PC-3 (cell line): ENCODE measurements at regions not wholly inside any gene's neighbourhood (a gene's known extent, or its start where the extent isn't known, plus 50 kb on each side); places are given as distances from the start of the nearest gene placed in this dataset.

Experiments
- ATAC-seq: fragments of 200-7000 bp; cut with Tn5 transposase; 2 replicates; pipeline ENCODE4 v1.9.1; 2020; ENCODE audit warnings: mild to moderate bottlenecking, moderate library complexity
- BruUV-seq: library from RNA; stranded (reverse); fragments of 400-500 nt; replicated peaks from 2 replicates; lab custom pipeline; 2021; lab: Mats Ljungman, UMichigan
- CTCF ChIA-PET: fragments of 300-600 bp; sonication (Branson Sonifier 250); formaldehyde crosslinking; loops from one replicate; lab custom pipeline; 2022; ENCODE audit warnings: antibody characterized with exemption; lab: Charles Lee
- POLR2A ChIA-PET: fragments of 300-600 bp; sonication (Branson Sonifier 250); formaldehyde crosslinking; loops from one replicate; lab custom pipeline; 2022; ENCODE audit warnings: antibody characterized with exemption; ENCODE audit not compliant: unreplicated experiment; lab: Charles Lee
- DNase-seq: peaks from one replicate; pipeline ENCODE4 v3.0.0-alpha.2; 2015
- H2AFZ ChIP-seq: fragments of 300-600 bp; sonication (generic); 2 replicates; pipeline ENCODE4 v1.6.0; 2016; ENCODE audit warnings: antibody characterized with exemption, low read length
- H3F3A ChIP-seq: fragments of 300-600 bp; sonication (generic); one replicate; pipeline ENCODE4 v1.6.0; 2017; ENCODE audit warnings: antibody characterized with exemption, low read length, control low read depth, mild to moderate bottlenecking; ENCODE audit not compliant: unreplicated experiment
- H3K27ac ChIP-seq: fragments of 300-600 bp; sonication (generic); 2 replicates; pipeline ENCODE4 v1.5.1; 2016; ENCODE audit warnings: mild to moderate bottlenecking, low read length
- H3K27me3 ChIP-seq: fragments of 300-600 bp; sonication (generic); 2 replicates; pipeline ENCODE4 v1.6.1; 2016; ENCODE audit warnings: low read length, mixed read lengths
- H3K36me3 ChIP-seq: fragments of 300-600 bp; sonication (generic); 2 replicates; pipeline ENCODE4 v1.6.1; 2016; ENCODE audit warnings: low read depth, mixed run types, low read length, mixed read lengths
- H3K4me1 ChIP-seq: fragments of 300-600 bp; sonication (generic); 2 replicates; pipeline ENCODE4 v1.5.1; 2016; ENCODE audit warnings: low read length; ENCODE audit not compliant: insufficient read depth
- H3K4me2 ChIP-seq: fragments of 300-600 bp; sonication (generic); 2 replicates; pipeline ENCODE4 v1.6.0; 2016; ENCODE audit warnings: low read length
- H3K4me3 ChIP-seq: fragments of 300-600 bp; sonication (generic); 2 replicates; pipeline ENCODE4 v1.5.1; 2016; ENCODE audit warnings: mild to moderate bottlenecking, low read length, mixed read lengths
- H3K79me2 ChIP-seq: fragments of 300-600 bp; sonication (generic); 2 replicates; pipeline ENCODE4 v1.6.1; 2017; ENCODE audit warnings: low read length, mixed read lengths
- H3K9ac ChIP-seq: fragments of 300-600 bp; sonication (generic); 2 replicates; pipeline ENCODE4 v1.6.0; 2016; ENCODE audit warnings: mild to moderate bottlenecking, low read length
- H3K9me2 ChIP-seq: fragments of 300-600 bp; sonication (generic); replicated peaks from 2 replicates; pipeline ENCODE4 v1.6.1; 2016; ENCODE audit warnings: mixed run types, low read length, mixed read lengths
- H3K9me3 ChIP-seq: fragments of 300-600 bp; sonication (generic); 2 replicates; pipeline ENCODE4 v1.6.1; 2016; ENCODE audit warnings: low read length, mixed read lengths
- H4K20me1 ChIP-seq: fragments of 300-600 bp; sonication (generic); 2 replicates; pipeline ENCODE4 v1.6.1; 2016; ENCODE audit warnings: low read length, mixed read lengths
- EZH2 ChIP-seq: fragments of 300-600 bp; sonication (generic); IDR thresholded peaks from one replicate; pipeline ENCODE4 v1.6.1; 2017; ENCODE audit warnings: antibody characterized with exemption, mild to moderate bottlenecking, low read length; ENCODE audit not compliant: unreplicated experiment
- EZH2phosphoT487 ChIP-seq: fragments of 300-600 bp; sonication (generic); IDR thresholded peaks from 2 replicates; pipeline ENCODE4 v1.6.1; 2018; ENCODE audit warnings: mild to moderate bottlenecking, antibody characterized with exemption, low read length, borderline replicate concordance
- intact Hi-C: fragments of 100-400 bp; cut with micrococcal nuclease; formaldehyde crosslinking; loops from 2 replicates; pipeline ENCODE4 v1.9.0; 2023
- TF ChIP-seq, protein P1 (sequence below): fragments of 300-600 bp; sonication (generic); conservative IDR thresholded peaks from 2 replicates; pipeline ENCODE4 v1.5.1; 2017; ENCODE audit warnings: antibody characterized with exemption, low read depth, mild to moderate bottlenecking, low read length

- ATAC-seq = peak; percentile 92
- Histone ChIP-seq H3K9me2 (no peaks in the 10 kb centered on the region), H3K4me3 (no peak overlapping the region), H3K27ac (no peak overlapping the region), H3K9ac (no peak overlapping the region), H4K20me1 (no peaks in the 10 kb centered on the region), H3K4me2 (peak overlapping the region; percentile 27; the same call in 1 of the 2 replicates), H2AFZ (no peak overlapping the region), H3F3A (no peaks in the 10 kb centered on the region), H3K27me3 (no peaks in the 10 kb centered on the region), H3K36me3 (no peaks in the 10 kb centered on the region), H3K9me3 (no peaks in the 10 kb centered on the region), H3K79me2 (no peaks in the 10 kb centered on the region), H3K4me1 (peaks cover 14% of the 10 kb centered on the region)
- peak; percentile 74 for DNase-seq
- TF ChIP-seq EZH2 = no peak
- no peak for TF ChIP-seq EZH2phosphoT487
- TF ChIP-seq, protein P1, sequence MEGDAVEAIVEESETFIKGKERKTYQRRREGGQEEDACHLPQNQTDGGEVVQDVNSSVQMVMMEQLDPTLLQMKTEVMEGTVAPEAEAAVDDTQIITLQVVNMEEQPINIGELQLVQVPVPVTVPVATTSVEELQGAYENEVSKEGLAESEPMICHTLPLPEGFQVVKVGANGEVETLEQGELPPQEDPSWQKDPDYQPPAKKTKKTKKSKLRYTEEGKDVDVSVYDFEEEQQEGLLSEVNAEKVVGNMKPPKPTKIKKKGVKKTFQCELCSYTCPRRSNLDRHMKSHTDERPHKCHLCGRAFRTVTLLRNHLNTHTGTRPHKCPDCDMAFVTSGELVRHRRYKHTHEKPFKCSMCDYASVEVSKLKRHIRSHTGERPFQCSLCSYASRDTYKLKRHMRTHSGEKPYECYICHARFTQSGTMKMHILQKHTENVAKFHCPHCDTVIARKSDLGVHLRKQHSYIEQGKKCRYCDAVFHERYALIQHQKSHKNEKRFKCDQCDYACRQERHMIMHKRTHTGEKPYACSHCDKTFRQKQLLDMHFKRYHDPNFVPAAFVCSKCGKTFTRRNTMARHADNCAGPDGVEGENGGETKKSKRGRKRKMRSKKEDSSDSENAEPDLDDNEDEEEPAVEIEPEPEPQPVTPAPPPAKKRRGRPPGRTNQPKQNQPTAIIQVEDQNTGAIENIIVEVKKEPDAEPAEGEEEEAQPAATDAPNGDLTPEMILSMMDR = no peak
- ChIA-PET CTCF (interaction anchor here (1.5 kb wide), 1 partner anchor 110 kb away, joined by 3 read pairs; no protein-coding TSS in a partner anchor), POLR2A (no interaction called here)
- no TSS peak for BruUV-seq
- intact Hi-C loops = loop anchor here (2.0 to 5.0 kb wide), 2 partner anchors 15 to 194 kb away; no protein-coding TSS in a partner anchor
Measured at GRCh38 chr7:124655990-124656389, 109.6 kb downstream of the GPR37 start.

DNA sequence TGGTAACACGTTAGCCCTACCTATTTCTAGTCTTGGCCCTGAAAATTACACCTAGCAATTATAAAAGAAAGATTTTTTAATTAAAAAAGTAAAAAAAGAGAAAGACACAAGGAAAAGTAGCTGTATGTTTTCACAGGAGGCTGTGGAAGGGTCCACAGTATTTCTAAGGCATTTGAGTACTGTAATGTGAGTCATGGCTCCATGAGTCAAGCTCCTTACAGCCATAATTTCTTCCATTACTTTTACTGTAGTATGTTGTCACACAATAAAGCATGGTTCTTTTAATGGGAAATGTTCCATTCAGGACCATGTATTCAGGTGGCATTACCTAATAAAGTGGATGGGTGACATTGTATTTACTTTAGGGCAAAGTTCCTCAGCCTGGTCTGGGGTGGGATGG, 113.4 kb downstream of the GPR37 start:
- H3K9ac ChIP-seq = no peak overlapping the region
- ATAC-seq = peak; percentile 69

DNA sequence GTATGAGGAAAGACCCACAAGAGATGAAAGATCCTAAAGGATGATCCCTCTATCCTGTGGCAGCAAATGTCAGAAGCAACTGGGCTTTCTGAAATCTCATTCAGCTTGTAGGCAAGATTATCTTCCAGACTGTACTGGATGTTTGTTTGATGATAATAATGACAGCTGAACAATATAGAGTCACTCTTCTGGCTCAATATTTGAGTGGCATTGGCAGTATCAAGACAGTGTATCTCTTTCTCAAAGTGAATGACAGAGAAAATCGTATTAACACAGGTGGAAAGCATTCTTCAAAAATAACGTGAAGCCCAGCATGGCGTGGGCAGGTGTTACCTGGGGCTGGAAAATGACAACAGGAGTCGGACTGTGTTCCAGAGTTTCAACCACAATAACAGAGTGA, 114.5 kb downstream of the GPR37 start:
- Histone ChIP-seq H3K4me3 (no peak overlapping the region), H3K27me3 (no peaks in the 10 kb centered on the region), H3K27ac (no peak overlapping the region), H2AFZ (no peak overlapping the region), H3K9me2 (no peaks in the 10 kb centered on the region), H3K36me3 (no peaks in the 10 kb centered on the region), H3K79me2 (no peaks in the 10 kb centered on the region), H3K4me2 (no peak overlapping the region), H3F3A (no peaks in the 10 kb centered on the region), H4K20me1 (no peaks in the 10 kb centered on the region), H3K9me3 (no peaks in the 10 kb centered on the region), H3K4me1 (peaks cover 9% of the 10 kb centered on the region), H3K9ac (no peak overlapping the region)
- no peak for TF ChIP-seq EZH2phosphoT487
- TF ChIP-seq, protein P1 = no peak
- intact Hi-C loops = no loop called here
- ChIA-PET CTCF (no interaction called here), POLR2A (interaction anchor here (0.7 kb wide), 1 partner anchor 21 kb away, joined by 3 read pairs; no protein-coding TSS in a partner anchor)
- DNase-seq = no peak
- BruUV-seq = no TSS peak
- ATAC-seq = no peak

More for the DNA sequence above, 113.4 kb downstream of the GPR37 start:
- BruUV-seq = no TSS peak
- no peaks in the 10 kb centered on the region for H3K27me3 ChIP-seq
- no peak overlapping the region for H3K4me3 ChIP-seq
- no peaks in the 10 kb centered on the region for H3K9me2 ChIP-seq
- H3K79me2 ChIP-seq = no peaks in the 10 kb centered on the region
- ChIA-PET POLR2A (no interaction called here), CTCF (interaction anchor here (0.6 kb wide), 1 partner anchor 86 kb away, joined by 4 read pairs; no protein-coding TSS in a partner anchor)
- H3K4me1 ChIP-seq = peaks cover 14% of the 10 kb centered on the region
- no peak overlapping the region for H3K4me2 ChIP-seq
- no peak overlapping the region for H3K27ac ChIP-seq
- no peak overlapping the region for H2AFZ ChIP-seq
- no peaks in the 10 kb centered on the region for H4K20me1 ChIP-seq
- intact Hi-C loops = no loop called here
- no peaks in the 10 kb centered on the region for H3K9me3 ChIP-seq
- DNase-seq = peak; percentile 54
- TF ChIP-seq EZH2phosphoT487 (no peak), EZH2 (no peak)
- TF ChIP-seq, protein P1 = no peak
- no peaks in the 10 kb centered on the region for H3F3A ChIP-seq
- H3K36me3 ChIP-seq = no peaks in the 10 kb centered on the region
